Renal cortex interstitium (tissue), 11 donors: ENCODE measurements at regions not wholly inside any gene's neighbourhood (a gene's known extent, or its start where the extent isn't known, plus 50 kb on each side); places are given as distances from the start of the nearest gene placed in this dataset.

Experiments used
- DNase-seq, 11 donors: peaks; one replicate each; pipeline ENCODE4 v3.0.0-alpha.2; 2013; ENCODE audit warnings: low read depth in 9 of 11, low spot score in 4 of 11; ENCODE audit errors: extremely low read depth in 1 of 11

DNA sequence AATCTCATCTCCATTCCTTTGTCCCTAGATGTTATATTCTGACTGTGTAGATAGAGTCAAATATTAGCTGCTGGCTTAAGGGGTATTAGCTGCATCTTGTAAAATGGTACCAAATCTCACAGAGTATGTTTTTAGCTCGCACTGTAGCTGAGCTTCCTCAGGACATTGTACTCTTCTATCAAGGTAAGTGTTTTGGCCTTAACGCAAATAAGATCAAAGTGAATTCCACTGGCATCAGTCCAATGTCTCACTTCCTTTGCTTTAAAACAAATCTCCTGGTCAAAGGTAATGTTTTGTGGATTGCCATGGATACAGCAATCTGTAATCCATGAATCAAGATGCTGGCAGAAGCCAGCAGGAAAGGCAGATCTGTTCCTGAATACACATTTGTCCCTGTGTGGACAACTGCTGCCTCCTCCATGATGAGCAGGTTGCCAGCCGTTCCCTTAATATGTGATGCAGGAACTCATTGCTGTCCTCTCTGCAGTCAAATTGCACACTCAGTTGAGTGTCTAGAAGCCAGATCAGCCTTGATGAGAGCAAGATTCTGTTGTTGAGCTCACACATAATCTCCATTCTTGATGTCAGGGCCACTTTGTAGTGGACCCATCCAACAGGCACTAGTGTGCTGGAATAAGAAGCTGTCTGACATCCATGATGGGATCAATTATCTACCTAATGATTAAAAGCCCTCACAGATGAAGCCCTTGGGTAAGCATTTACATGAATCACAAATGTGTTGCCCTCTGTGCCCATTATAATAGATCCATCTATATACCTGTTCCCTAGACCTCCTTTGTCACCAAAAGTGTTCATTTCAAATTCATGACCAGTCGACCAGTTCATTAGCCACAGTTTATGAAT is 96.6 kb upstream of the AGTR1 start:
- DNase-seq = peak in 10 of 11 donors; percentile 15 to 68 (median 40)

DNA sequence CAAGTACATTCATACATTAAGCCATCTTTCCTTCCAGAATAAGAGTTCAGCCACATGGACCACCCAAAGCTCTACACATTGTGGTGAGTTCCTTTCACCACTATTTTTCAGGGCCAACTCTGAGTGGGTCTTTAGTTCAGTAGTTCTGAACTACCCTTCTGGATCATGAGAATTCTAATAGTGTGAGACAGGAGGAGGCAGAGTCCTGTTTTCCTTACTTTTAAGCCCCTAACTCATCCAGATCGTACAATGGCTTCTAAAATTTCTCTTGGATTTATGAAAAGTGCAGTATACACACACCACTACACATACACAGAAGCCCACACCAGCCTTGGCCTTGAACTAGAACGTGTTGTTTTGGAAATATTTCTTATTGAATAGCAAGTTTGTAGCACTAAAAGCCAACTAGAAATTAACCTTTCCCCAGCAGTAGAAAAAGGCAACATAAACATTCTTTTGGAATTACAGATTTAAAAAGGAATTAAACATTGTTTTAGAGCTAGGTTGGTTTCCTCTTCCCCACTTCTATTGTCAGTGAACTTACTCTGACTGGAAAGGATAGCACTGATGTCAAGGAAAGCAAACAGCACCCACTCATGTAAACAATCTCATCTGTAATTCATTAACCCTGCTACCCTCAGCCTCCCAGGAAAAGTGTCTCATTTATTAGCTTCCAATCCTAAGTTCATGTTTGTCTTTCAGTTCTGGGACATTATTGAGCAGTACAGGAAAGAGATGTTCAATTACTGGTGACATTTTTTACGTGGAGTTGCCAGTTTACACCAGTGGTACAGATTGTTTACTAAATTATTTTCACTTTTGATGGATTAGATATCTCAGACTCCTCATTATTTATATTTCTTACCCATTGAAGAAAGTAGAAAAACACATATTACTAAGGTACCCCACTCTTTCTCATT is 95.7 kb upstream of the AGTR1 start:
- DNase-seq = peak in 2 of 11 donors; percentile 11 to 35

DNA sequence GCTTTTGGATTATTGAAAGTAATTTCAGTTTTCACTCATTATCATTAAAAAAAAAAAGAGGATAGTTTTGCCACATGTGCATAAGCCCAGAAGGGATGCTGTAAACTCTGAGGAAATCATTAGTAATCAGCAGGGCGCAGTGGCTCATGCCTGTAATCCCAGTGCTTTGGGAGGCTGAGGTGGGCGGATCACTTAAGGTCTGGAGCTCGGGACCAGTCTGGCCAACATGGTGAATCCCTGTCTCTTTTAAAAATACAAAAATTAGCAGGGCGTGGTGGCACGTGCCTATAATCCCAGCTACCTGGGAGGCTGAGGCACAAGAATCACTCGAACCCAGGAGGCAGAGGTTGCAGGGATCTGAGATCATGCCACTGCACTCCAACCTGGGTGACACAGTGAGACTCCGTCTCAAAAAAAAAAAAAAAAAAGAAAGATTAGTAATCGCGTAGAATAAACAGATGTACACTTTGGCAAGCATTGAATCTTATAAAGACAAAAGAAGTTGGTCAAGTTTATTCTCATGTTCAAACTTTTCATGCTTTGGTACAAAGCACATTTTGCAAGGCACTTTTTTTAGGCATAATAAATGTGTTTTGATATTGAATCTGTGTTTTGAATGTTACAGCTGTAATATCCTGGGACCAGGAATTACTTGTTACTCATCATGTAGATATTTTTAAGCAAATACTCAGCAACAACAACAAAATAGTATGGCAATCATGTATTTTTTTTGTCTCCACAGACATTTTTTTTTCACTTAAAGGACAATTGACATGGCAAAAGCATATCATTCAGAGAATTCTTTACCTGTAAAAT is 93.2 kb upstream of the AGTR1 start:
- DNase-seq = no peak

DNA sequence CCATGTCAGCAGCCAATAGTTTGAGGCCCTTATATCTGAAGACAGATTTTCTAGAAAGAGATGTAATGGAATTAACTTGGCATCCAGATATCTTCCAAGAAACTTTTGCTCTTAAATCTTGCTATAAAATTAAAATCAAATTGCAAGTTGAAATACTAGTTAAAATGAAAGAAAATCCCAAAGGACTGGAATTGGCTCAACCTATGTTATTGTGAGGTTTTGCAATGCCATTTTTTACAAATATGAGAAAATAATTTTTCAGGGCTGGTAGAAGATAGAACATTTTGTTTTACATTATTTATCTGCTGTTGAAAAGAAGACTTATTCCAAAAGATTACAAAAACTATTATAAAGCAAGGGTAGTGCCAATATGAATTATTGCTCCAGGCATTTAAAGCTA is 92.2 kb upstream of the AGTR1 start:
- DNase-seq = no peak

DNA sequence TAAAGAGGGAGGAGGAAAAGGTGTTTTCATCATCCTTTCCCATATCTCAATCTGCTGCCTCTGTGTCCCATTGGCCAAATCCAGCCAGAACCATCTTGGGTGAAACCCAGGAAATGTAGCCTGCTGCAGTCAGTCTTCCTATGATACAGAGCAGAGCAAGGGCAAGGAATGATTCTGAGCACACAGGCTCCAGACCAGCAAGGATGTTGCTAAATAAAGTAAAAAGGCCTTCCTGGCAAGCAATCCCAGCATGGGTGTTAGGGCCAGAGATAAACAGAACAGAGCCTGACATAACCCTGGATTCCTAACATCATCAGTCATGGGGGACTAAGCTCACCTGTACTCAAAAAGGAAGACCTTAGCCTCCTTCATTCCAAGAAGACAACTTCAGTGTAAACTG is 90.7 kb upstream of the AGTR1 start:
- DNase-seq = no peak

DNA sequence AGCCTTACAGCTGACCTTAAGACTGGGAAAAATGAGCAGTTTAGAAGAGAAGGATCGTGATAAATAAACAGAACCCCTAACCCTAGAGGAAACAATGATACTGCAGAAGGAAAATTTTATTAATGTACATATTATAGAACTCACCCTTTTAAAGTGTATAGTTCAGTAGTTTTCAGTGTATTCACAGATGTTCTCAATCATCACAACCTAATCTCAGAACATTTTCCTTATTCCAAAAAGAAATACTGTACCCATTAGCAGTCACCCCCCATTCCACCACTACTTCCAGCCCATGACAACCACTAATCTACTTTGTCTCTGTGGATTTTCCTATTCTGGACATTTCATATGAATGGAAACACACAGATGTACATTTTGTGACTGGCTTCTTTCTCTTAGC is 90.2 kb upstream of the AGTR1 start:
- DNase-seq = no peak

DNA sequence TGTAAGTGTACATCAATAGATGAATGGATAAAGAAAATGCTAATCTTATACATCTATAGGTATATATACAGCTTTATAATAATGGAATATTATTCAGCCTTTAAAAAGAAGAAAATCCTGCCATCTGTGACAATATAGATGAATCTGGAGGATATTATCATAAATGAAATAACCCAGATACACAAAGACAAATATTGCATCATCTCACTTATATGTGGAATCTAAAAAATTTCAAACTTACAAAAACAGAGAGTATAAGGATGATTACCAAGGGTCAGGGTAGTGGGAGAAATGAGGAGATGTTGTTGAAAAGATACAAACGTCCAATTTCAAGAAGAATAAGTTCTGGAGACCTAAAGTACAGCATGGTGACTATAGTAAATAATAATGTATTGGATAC is 85.4 kb upstream of the AGTR1 start:
- DNase-seq = no peak

DNA sequence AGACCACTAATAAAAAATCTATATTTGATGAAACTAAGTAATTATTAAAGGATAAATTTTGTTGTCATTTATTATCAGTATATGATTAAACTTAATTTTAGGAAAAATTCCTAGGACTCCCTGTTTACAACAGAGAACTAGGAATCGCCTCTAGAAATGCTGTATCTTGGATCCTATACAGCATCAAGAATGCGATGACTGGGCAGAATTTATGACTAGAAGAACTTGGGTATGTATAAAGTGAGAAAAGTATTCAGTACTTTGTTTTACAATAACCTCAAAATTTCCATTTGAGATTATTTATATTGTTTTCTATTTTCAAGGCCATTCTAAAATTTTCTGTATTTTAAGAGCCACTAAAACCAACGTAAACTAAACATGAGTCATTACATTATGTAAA is 82.3 kb upstream of the AGTR1 start:
- DNase-seq = no peak

DNA sequence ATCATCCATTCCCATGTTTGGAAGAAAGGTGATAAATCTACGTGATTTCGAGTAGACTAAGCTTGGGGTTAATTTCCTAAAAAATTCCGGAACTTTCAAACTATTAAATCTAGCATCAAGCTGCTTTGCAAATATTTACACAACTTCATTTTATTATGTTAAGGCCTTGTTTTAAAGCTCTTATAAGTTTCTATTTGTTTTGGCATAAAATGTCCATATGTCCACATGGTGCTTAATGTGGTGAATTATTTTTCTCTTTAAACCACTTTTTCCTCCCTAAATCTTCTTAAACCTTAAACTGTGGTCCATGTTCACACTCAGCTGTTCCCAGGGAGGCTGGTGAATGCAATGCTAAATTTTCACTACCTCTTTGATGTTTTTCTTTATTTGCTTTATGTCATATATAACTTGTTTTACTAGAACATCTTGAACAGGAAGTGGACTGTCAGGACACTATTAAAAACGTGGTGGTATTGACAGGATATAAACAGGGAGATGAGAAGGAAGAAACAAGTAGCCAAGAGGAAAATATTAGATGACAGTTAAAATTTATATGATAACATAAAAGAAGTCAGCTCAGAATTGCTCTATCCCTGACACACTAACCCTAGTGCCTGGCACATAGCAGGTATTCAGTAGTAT is 72.5 kb upstream of the AGTR1 start:
- DNase-seq = peak; percentile 23 to 71 (median 41)

DNA sequence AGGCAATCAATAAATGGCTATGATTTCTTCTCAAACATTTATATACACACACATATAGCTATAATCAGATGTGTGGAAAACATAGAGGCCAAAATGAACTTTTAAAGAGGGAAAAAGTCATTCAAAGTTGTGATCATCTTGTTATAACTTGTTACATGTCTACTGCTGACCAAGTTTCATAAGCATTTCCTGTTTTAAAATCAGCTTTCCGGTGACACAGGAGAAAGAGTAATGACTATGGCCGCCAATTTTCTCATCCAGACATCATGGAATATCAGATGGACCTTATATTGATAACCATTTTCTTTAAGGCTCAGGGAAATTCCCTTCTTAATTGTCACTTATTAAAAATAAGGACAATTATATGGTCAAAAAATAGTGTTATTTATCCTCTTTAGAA is 71.7 kb upstream of the AGTR1 start:
- DNase-seq = no peak

DNA sequence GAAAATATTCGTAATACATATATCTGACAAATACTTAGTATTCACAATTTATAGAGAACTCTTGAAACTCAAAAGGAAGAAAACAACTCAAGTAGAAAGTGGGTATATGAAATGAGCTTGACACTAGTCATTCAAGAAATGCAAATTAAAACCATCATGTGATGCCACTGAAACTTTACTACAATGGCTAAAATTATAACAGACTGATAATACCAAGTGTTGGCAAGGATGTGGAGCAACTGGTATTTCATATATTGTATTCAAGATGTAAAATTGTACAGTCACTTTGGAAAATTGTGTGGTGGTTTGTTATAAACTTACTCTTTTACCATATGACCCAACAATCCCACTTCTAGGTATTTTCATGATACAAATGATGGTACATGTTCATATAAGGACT is 68.7 kb upstream of the AGTR1 start:
- no peak for DNase-seq

DNA sequence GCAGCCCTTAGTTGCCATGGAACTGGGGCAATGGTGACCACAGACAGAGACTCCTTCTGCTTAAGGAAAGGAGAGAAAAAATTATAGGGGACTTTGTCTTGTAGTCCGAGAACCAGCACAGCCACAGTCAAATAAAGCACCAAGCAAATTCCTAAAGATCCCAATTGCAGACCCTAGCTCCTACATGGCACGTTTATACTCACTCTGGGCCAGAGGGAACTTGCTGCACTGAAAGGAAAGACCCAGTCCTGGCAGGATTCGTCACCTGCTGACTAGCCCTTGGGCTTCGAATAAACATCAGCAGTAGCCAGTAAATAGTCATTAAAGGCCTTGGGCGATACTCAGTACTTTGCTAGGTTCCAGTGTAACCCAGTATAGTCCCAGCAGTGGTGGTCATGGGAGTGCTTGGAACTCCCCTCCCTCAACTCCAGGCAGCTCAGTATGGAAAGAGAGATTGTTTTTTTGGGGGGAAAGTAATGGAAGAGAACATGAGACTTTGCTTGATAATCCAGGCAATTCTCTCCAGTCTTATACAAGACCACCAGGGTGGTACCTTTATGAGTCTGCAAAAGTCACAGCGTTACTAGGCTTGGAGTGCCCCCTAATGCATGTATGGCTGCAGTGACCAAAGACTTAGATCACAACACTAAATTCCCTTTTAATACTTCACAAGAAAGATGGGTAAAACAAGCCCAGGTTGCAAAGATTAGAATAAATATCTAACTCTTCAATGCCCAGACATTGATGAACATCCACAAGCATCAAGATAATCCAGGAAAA is 66.4 kb upstream of the AGTR1 start:
- no peak for DNase-seq

DNA sequence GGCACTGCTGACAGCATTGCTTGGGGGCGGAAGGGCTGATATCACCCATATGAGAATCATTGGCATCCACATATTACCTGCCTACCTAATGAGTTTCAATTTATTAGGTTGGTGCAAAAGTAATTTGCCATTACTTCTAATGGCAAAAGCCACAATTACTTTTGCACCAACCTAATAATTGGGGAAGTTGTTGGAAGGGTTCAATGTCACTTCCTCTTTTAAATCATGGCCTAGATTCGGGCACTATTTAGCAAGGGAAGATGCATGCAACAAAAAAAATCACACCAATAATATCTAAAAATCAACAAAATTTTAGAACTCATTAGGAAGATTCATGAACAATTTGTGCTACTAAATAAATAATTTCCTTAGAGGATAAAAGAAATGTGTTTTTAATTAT is 56.0 kb upstream of the AGTR1 start:
- DNase-seq = no peak

DNA sequence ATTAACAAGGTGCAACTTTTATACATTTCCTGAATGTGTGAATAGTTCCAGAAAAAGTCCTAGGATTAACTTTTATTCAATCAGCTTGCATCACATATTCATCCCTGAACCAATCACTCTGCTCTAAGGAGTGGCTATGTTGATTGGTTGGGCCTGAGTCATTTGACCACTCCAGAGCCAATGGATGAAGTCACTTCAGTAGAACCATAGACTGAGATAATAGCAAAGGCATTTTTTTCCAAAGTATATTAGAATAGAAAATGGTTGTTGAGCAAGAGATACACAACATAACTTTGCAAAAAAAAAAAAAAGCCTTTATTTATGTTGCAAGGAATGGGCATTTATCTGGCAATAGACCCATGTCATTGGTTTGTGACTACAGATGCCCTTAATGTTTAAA is 55.5 kb upstream of the AGTR1 start:
- DNase-seq = no peak

DNA sequence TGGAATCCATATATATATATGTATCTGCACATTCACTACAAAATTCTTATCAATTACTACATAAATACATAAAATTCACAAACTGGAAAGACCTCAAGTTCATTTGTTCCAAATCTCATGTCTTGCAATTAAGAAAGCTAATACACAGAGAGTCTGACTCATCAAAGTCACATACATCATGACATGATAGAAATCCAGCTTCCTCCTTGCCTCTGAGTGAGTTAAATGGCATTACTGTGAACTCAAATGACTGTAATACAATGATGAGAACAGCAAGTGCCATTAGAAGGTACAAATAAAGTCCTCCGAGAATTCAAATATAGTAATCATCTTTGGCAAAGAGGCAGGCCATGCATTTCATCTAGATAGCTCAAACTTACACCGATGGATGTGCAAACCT is 55.1 kb upstream of the AGTR1 start:
- DNase-seq = no peak

DNA sequence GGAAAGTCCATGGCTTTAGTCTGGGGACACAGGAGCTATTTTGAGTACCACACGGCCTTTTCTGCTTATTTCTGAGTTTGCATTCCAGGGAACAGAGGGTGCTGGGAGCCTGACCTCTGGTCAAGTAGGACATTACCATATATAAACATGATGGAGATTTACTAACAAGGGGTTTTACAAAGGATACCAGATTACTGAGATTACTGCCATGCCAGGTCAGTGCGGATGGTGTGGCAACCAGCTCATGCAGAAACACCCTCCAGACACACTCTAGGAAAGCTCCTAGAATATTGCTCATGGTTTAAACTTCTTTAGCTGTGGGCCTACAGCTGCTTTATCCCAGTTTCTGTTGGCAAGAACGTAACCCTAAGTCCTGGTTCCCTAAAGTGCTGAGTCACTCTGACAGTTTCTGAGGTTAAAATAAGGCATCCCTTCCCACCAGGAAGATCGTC is 54.3 kb upstream of the AGTR1 start:
- no peak for DNase-seq

DNA sequence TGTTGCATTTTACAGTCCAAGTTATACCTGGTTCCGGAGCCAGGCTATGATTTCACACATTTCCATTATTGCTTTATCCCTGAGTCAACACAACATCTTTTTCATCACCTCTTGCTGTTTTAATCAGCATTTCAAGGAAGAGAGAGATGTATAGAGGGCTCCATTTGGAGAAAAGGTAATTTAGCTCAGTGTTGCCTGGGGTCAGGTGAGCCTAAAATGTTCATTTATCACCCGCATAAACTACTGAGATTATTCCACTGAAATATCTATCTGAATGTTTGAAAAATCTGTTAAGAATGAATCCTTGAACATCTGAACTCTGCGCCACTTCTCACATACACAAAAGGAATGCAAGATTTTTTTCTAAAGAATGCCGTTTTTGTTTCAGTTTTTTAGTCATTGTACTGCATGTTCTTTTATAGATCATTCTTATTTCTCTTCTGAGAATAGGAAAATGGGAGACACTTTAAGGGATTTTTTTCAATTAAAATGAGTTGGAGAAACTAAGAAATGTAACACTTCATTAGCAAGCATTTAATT is 51.5 kb upstream of the AGTR1 start:
- DNase-seq = no peak
